Transverse colon (tissue), 4 donors: ENCODE measurements at regions not wholly inside any gene's neighbourhood (a gene's known extent, or its start where the extent isn't known, plus 50 kb on each side); places are given as distances from the start of the nearest gene placed in this dataset.

Experiments used
- DNase-seq: peaks from one replicate; pipeline ENCODE4 v3.0.0-alpha.2; 2019
- H3K27ac ChIP-seq, 4 donors: fragments of 200-600 bp; sonication (generic); 2 replicates each; pipeline ENCODE4 v1.5.1; 2016 to 2018; ENCODE audit warnings: inconsistent platforms in 4 of 4
- H3K27me3 ChIP-seq: fragments of 200-600 bp; sonication (generic); 2 replicates; pipeline ENCODE4 v1.5.1; 2017; ENCODE audit warnings: inconsistent platforms
- H3K36me3 ChIP-seq, 4 donors: fragments of 200-600 bp; sonication (generic); 2 replicates each; pipeline ENCODE4 v1.5.1; 2017 to 2019; ENCODE audit warnings: inconsistent platforms in 4 of 4
- H3K4me1 ChIP-seq, 4 donors: fragments of 200-600 bp; sonication (generic); 2 replicates each; pipeline ENCODE4 v1.5.1; 2017 to 2020; ENCODE audit warnings: inconsistent platforms in 4 of 4
- H3K4me3 ChIP-seq, 4 donors: fragments of 200-600 bp; sonication (generic); 1 replicate in 1 of 4; 2 replicates in 3 of 4; pipeline versions ENCODE4 v1.5.1 to v1.6.1; 2017 to 2019; ENCODE audit warnings: inconsistent platforms in 4 of 4
- H3K9me3 ChIP-seq, 2 donors: fragments of 200-600 bp; sonication (generic); 2 replicates each; pipeline ENCODE4 v1.5.1; 2017 to 2019; ENCODE audit warnings: inconsistent platforms in 2 of 2
- CTCF ChIP-seq, 5 experiments: fragments of 200-600 bp in 3 of 5; fragments of 450-650 bp in 2 of 5; sonication (generic) in 3 of 5; IDR thresholded peaks; 1 replicate in 2 of 5; 2 replicates in 3 of 5; pipeline ENCODE4 v1.5.1; 2016 to 2017; ENCODE audit warnings: antibody characterized with exemption in 5 of 5, inconsistent platforms in 3 of 5, mild to moderate bottlenecking in 2 of 5, moderate library complexity in 1 of 5
- EP300 ChIP-seq: sonication (generic); formaldehyde crosslinking; IDR thresholded peaks from one replicate; pipeline ENCODE4 v1.6.1; 2017; ENCODE audit warnings: antibody characterized with exemption, low read depth
- POLR2A ChIP-seq: fragments of 450-650 bp; IDR thresholded peaks from one replicate; pipeline ENCODE4 v1.6.1; 2016; ENCODE audit warnings: antibody characterized with exemption, mild to moderate bottlenecking, moderate library complexity
- POLR2AphosphoS5 ChIP-seq, 3 donors: sonication (generic); formaldehyde crosslinking; IDR thresholded peaks; one replicate each; pipeline ENCODE4 v1.6.1; 2016; ENCODE audit warnings: antibody characterized with exemption in 3 of 3
- WGBS, 2 donors: methylation state at CpG; one replicate each; pipeline ENCODE4 v1.1.5; 2018; ENCODE audit warnings: low coverage in 1 of 2; 5-methylcytosine and 5-hydroxymethylcytosine counted together
- in situ Hi-C, 4 donors: fragments of 200-750 bp; cut with MboI; loops; one replicate each; pipeline versions ENCODE4 v1.15.0 to v1.15.1; 2017; ENCODE audit warnings: low sequenced_read_pairs in 3 of 4, low pct_ligation_motif_present in 1 of 4, low pct_unique_long_range_greater_than_20kb in 1 of 4
- intact Hi-C: fragments of 100-400 bp; cut with DNase I; formaldehyde crosslinking; loops from one replicate; pipeline ENCODE4 v1.15.1; 2023; ENCODE audit warnings: low total_unique reads

GRCh38 chr20:22489626-22490286 is 94.6 kb downstream of the FOXA2 start:
- H3K4me1 ChIP-seq = peaks cover 0 to 25% (median 10%) of the 10 kb centered on the region in 4 donors
- H3K27me3 ChIP-seq = no peaks in the 10 kb centered on the region
- TF ChIP-seq POLR2AphosphoS5 (IDR thresholded peaks at IDR 0.05) = no peak
- no peak for TF ChIP-seq CTCF (IDR thresholded peaks at IDR 0.05)
- no peak for TF ChIP-seq EP300
- TF ChIP-seq POLR2A = no peak
- H3K36me3 ChIP-seq = no peaks in the 10 kb centered on the region
- intact Hi-C loops = no loop called here
- peak overlapping the region; percentile 46 to 84 (median 81) for H3K27ac ChIP-seq
- H3K9me3 ChIP-seq = no peaks in the 10 kb centered on the region
- WGBS, 2 donors = 48 to 49% methylated on average over 8 to 11 of the region's 11 CpGs
- no peak overlapping the region for H3K4me3 ChIP-seq
- DNase-seq = no peak
- in situ Hi-C loops = no loop called here

DNA sequence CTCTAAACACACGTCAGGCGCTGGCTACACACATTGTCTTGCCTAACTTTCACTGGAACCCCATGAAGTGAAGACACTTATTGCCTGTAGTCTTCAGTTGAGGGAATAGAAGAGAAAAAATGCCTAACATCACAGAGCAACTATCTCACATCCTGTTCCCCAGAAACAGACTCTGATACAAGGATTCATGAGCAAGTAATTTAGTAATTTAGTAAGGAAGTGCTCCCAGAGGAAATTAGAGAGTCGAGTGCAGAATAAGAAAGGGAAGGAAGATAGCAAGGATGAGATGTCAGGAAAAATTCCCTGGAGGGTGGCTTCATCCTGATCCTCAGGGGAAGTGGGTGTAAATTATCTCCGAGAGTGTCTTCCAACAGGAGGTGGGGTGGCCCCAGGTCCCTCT is 104.0 kb downstream of the FOXA2 start:
- Histone ChIP-seq H3K4me1 (peaks cover 0 to 12% (median 2%) of the 10 kb centered on the region in 4 donors), H3K27me3 (no peaks in the 10 kb centered on the region), H3K36me3 (no peaks in the 10 kb centered on the region), H3K9me3 (no peaks in the 10 kb centered on the region), H3K27ac (no peak overlapping the region), H3K4me3 (no peak overlapping the region)
- intact Hi-C loops (no loop called here), in situ Hi-C loops (no loop called here)
- WGBS, 2 donors = 68 to 100% methylated on average over 1 to 4 of the region's 4 CpGs
- TF ChIP-seq CTCF (IDR thresholded peaks at IDR 0.05) (no peak), POLR2A (no peak), EP300 (no peak)
- no peak for DNase-seq

- no peak overlapping the region for H3K27ac ChIP-seq
- no peaks in the 10 kb centered on the region for H3K9me3 ChIP-seq
- DNase-seq = no peak
- in situ Hi-C loops (no loop called here), intact Hi-C loops (no loop called here)
- H3K4me3 ChIP-seq = no peak overlapping the region
- H3K36me3 ChIP-seq = no peaks in the 10 kb centered on the region
- H3K4me1 ChIP-seq = peaks cover 0 to 8% (median 0%) of the 10 kb centered on the region in 4 donors
- H3K27me3 ChIP-seq = no peaks in the 10 kb centered on the region
- 40 to 82% methylated on average over 1 of the region's 1 CpG for WGBS, 2 donors
- TF ChIP-seq POLR2A (no peak), POLR2AphosphoS5 (IDR thresholded peaks at IDR 0.05) (no peak), EP300 (no peak), CTCF (IDR thresholded peaks at IDR 0.05) (no peak)
Observed at GRCh38 chr20:22475662-22476061, 108.7 kb downstream of the FOXA2 start.

DNA sequence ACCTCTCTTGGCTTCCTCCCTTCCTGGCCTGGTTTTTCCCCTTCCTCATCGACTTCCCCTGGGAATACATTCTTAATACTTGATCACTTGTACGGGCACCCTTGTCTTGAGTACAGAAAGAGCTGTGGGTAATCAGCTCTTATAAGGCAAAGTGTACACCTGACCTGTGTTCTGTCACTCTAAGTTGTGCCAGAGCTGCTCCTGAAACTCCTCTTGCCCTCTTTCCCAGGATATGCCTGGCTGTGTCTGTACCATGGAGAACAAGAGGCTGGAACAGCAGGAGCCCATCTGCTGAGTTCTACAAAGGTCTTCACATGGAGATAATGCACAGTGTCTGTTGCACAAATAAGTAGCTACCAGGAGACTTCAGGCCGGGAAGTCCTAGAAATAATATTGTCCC is 110.1 kb downstream of the FOXA2 start:
- no peak for DNase-seq
- intact Hi-C loops = no loop called here
- 58 to 70% methylated on average over 2 to 3 of the region's 3 CpGs for WGBS, 2 donors
- Histone ChIP-seq H3K36me3 (no peaks in the 10 kb centered on the region), H3K27ac (no peak overlapping the region), H3K4me3 (no peak overlapping the region), H3K27me3 (no peaks in the 10 kb centered on the region), H3K9me3 (no peaks in the 10 kb centered on the region), H3K4me1 (peaks cover 0 to 10% (median 0%) of the 10 kb centered on the region in 4 donors)
- no peak for TF ChIP-seq CTCF (IDR thresholded peaks at IDR 0.05)
- no peak for TF ChIP-seq POLR2AphosphoS5 (IDR thresholded peaks at IDR 0.05)
- no peak for TF ChIP-seq EP300
- in situ Hi-C loops = no loop called here
